Kidney tubule cell (primary cell): ENCODE measurements at regions not wholly inside any gene's neighbourhood (a gene's known extent, or its start where the extent isn't known, plus 50 kb on each side); places are given as distances from the start of the nearest gene placed in this dataset.
A peak's percentile ranks its signal among the peaks of the same experiment; 100 is the strongest.
"Not testable (repeated sequence)": the region's sequence is repeated elsewhere in the genome, so short reads cannot be mapped to it uniquely, and the experiment has no call there.

Experiments
- DNase-seq: peaks from one replicate; pipeline ENCODE4 v3.0.0-alpha.2; 2018; ENCODE audit warnings: low spot score

DNA sequence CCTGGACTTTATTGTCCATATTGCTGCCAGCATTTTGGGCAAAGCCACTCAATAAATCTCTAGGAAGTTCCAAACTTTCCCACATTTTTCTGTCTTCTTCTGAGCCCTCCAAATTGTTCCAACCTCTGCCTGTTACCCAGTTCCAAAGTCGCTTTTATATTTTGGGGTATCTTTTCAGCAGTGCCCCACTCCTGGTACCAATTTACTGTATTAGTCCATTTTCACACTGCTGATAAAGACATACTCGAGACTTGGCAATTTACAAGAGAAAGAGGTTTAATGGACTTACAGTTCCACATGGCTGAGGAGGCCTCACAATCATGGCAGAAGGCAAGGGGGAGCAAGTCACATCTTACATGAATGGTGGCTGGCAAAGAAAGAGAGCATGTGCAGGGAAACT, 53.4 kb downstream of the AHSP start:
- DNase-seq = not testable (repeated sequence)

DNA sequence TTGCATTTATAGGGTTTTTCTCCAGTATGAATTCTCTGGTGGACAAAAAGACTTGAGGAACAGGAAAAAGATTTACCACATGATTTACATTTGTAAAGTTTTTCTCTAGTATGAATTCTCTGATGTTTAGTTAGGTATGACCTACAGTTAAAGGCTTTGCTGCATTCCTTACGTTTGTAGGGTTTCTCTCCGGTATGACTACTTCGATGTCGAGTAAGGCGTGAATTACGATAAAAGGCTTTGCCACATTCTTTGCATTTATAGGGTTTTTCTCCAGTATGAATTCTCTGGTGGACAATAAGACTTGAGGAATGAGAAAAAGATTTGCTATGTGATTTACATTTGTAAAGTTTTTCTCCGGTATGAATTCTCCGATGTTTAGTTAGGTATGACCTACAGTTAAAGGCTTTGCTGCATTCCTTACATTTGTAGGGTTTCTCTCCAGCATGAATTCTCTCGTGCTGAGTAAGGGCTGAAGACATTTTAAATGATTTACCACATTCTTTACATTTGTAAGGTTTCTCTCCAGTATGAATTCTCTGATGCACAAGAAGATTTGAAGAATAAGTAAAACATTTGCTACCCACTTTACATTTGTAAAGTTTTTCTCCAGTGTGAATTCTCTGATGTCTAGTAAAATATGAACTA, 74.2 kb downstream of the AHSP start:
- not testable (repeated sequence) for DNase-seq

DNA sequence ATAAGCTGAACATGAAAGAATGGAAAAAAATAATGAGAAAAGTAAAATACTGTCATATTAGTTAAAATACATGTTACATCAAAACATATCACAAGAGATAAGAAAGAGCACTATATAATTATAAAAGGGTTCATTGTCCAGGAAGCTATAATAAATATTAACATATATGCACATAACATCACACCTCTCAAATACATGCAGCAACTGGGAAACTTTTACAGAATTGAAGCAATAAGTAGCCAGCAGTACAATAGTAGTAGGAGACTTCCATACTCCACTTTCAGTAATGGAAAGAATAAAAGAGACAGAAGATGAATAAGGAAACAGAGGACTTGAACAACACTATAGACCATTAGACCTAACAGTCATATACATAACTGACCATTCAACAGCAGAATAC, 90.4 kb downstream of the AHSP start:
- DNase-seq = no peak

DNA sequence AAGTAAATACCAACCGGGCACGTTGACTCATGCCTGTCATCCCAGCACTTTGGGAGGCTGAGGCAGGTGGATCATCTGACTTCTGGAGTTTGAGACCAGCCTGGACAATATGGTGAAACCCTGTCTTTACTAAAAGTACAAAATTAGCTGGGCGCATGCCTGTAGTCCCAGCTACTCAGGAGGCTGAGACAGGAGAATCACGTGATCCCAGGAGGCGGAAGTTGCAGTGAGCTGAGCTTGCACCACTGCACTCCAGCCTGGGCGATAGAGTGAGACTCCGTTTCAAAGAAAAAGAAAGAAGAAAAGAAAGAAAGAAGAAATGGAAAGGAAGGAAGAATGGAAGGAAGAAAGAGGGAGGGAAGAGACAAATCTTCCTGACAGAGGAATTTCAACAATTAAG, 108.7 kb downstream of the AHSP start:
- DNase-seq = no peak

DNA sequence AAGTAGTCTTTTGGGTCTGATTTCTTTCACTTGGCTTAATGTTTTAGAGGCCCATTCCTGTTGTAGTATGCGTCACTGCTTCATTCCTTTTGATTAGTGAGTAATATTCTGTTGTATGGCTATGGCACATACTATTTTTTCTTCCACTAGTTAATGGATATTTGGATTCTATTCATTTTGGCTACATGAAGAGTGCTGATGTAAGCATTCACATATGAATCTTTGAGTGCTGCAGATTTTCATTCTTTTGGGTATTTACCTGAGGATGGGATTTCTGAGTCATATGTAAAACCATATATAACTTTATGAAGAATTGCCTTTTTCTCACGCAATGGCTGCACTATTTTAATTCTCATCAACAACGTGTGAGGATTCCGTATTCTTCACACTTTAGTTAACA, 113.6 kb downstream of the AHSP start:
- DNase-seq = no peak

DNA sequence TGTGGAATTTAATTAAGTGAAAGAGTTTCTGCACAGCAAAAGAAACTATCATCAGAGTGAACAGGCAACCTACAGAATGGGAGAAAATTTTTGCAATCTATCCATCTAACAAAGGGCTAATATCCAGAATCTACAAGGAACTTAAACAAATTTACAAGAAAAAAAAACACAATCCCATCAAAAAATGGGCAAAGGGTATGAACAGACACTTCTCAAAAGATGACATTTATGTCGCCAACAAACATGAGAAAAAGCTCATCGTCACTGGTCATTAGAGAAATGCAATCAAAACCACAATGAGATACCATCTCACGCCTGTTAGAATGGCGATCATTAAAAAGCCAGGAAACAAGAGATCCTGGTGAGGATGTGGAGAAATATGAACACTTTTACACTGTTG, 128.0 kb downstream of the AHSP start:
- DNase-seq = not testable (repeated sequence)

DNA sequence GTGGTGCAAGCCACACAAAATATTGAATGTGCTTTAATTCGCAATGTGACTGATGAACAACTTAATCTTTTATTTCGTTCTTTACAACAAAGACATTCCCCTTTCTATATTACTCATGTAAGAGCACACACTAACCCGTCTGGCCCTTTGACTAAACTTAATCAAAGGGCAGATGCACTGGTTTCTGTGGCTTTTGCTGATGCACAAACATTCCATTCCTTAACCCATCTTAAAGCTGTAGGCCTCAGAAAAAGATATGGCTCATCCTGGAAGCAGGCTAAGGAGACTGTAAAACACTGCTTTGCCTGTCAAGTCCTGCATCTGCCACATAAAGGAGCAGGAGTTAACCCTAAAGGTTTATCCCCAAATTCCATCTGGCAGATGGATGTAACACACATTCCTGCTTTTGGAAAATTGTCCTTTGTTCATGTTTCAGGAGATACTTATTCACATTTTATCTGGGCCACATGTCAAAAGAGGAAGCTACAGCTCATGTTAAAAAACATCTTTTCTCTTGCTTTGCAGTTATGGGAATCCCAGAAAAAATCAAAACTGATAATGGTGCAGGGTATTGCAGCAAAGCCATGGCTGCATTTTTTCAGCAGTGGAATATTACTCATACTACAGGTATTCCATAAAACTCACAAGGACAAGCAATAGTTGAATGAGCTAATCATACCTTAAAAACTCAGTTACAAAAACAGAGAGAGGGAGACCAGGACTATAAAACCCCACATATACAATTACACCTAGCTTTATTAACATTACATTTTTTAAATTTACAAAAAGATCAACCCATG, 137.2 kb downstream of the AHSP start:
- peak; percentile 69 for DNase-seq

DNA sequence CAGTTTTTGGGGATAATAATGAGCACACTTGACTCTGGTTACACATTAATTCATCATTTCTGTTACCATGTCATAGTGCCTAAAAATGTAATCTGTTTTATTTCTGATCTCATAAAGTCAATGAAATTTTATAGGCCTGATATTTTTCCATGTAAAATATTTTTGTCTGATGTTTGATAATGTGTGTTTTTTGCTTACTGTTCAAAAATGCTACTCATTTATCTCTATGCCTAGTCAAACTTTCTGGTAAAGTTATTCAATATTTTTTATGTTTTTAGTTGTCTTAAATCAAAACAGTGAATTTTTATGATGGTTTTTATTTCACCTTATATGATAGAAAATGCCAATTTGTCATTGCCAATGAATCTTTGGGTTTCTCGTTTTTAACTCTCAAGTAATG, 147.0 kb downstream of the AHSP start:
- DNase-seq = no peak

DNA sequence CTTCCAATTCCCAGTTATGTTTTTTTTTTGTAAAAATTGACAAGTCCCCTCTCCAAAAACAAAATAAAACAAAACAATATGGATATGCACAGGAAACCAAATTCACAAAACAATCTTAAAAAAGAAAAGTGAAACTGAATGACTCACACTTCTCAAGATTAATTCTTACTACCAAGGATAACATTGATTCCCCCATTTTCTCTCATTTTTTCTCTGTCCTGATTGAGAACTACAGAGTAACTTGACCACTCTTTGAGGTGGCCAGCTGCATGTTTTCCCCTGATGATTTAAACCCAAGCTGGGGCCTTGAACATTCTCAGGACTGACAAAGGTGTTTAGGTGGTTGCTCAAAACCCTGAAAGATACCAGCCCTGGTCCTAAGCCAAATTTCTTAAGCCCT, 149.0 kb downstream of the AHSP start:
- no peak for DNase-seq

DNA sequence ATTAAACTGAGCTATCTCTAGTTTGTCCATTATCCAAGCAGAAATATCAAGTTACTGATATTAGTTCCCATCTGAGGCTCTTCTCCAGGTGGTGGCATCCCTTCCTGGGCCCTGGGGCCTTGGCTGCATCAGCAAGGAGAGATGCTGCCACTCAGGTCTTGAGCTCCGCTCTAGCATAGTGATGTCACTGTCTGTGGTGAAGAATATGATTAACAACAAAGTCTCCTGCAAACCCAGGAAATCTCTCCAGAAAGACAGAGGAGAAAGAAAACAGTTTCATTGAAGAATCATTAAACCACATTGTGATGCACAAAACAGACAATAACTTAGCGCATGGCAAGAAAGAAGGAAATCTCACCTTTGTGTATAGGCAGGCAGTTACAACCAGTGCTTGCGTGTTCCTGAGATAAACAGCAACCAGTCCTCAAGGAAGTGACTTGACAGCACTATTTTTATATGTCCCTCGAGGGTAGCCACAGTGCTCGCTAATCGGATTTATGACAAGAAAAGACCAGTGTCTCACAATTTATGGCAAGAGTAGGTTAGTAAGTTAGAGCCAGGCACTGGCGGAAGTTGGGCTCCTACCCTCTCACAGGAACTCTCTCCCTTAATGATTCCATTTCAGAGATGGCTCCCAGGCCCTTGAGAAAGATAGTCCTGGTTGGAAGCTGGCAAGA, 151.1 kb downstream of the AHSP start:
- no peak for DNase-seq

DNA sequence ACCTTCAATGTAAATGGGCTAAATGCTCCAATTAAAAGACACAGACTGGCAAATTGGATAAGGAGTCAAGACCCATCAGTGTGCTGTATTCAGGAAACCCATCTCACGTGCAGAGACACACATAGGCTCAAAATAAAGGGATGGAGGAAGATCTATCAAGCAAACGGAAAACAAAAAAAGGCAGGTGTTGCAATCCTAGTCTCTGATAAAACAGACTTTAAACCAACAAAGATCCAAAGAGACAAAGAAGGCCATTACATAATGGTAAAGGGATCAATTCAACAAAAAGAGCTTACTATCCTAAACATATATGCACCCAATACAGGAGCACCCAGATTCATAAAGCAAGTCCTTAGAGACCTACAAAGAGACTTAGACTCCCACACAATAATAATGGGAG, 161.6 kb downstream of the AHSP start:
- not testable (repeated sequence) for DNase-seq

DNA sequence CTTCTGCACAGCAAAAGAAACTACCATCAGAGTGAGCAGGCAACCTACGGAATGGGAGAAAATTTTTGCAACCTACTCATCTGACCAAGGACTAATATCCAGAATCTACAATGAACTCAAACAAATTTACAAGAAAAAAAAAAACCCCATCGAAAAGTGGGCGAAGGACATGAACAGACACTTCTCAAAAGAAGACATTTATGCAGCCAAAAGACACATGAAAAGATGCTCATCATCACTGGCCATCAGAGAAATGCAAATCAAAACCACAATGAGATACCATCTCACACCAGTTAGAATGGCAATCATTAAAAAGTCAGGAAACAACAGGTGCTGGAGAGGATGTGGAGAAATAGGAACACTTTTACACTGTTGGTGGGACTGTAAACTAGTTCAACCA, 164.6 kb downstream of the AHSP start:
- DNase-seq = not testable (repeated sequence)

DNA sequence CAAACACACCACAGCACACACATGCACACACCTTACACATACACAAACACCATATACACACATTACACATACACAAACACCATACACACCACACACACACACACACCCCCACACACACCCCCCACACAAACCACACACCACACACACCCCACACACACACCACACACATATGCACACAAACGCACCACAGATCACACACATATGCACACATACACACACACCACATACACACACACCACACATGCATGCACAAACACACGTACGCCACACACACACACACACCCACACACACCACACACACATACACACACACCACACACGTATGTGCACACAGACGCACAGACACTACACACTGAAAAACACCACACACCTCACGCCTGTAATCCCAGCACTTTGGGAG, 166.0 kb downstream of the AHSP start:
- no peak for DNase-seq

DNA sequence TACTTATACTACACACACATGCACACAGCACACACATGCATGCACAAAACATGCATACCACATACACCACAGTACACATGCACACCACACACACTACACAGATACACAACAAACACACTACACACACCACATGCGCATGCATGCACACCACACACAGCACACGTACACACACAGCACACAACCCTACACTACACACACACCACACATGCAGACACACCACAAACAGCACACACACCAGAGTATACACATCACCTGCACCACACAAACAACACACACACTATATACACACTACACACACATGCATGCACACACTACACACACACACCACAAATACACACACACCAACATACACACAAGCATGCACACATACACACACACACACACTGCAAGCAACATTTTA, 166.8 kb downstream of the AHSP start:
- DNase-seq = no peak

DNA sequence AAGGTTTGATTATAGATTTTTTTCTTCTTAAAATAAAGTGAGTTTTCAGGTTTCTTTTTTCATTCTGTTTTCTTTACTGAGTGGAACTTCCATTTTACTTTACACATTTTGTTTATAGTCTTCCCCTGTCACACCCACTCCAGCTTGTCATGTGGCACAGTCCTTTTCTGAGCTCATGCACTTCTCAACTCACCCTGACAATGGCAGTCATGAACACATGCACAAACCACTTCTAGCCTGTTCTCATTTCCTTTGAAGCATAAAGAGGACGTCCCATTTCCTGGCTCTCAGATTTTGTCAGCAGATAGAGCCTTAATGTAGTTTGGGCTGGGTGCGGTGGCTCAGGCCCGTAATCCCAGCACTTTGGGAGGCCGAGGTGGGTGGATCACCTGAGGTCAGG, 168.0 kb downstream of the AHSP start:
- DNase-seq = no peak

DNA sequence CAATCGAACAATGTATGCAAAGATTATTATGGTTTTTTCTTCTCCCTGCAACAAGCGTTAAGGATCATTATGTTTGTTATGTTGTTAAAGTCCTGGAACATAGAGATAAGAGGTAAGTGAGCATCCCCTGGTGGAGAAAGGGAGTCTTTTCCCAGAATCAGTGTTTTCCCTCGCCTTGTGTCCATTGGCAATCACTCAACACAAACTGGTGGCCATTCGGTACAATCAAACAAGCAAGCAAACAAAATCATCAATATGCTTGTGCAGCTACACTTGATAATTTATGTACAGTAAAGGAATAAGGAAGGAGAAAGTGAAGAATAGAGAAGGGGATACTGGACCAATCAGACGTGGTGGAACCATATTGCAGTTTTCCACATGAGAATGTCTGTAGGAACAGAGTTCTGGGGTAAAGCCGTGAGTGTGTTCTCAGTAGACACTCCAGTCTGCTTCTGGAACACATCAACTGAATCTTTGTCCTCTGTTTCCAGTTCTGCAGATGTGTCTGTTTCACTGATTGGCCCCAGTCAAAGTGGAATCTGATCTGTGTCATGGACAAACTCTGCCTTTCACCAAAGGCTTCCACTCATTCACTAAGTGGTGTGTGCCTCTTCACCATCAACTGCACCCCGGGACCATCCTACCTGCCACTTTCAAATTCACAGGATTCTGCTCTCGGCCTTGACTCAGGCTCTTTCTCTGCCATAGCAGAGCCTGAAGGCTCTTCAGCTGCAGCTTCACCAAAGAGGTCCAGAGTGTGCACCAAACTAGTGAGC, 169.5 kb downstream of the AHSP start:
- DNase-seq = peak; percentile 47

DNA sequence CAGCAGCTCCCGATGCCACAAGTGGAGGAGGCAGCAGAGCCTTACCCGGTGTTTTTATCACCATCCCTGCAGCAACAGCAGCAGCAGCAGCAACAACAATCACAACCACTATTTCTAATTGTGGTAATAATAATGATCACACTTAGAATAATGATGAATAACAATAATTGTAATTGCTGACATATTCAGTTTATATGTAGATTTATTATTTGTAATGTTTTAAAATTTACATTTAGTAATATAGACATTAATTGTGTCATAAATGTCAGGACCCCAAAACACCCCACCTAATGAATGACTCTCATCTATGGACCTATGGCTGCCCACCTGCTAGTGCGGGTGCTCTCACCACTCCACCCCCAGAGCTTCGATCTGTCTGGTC, 170.0 kb downstream of the AHSP start:
- DNase-seq = no peak

DNA sequence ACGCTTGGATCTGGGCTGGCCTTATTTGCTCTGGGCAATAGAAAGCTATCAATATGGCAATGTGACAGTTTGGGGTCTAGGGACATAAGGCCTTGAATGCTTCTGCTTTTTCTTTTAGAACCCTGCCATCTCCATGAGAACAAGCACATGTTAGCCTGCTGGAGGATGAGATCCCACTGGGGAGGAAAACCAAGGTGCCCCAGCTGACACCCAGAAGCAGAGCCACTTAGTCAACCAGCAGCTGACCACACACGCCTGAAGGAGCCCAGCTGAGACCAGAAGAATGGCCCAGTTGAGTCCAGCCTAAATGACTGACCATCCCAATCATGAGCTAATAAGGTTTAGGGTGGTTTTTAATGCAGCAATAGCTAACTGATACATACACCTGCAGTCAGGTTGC, 171.2 kb downstream of the AHSP start:
- DNase-seq = no peak

DNA sequence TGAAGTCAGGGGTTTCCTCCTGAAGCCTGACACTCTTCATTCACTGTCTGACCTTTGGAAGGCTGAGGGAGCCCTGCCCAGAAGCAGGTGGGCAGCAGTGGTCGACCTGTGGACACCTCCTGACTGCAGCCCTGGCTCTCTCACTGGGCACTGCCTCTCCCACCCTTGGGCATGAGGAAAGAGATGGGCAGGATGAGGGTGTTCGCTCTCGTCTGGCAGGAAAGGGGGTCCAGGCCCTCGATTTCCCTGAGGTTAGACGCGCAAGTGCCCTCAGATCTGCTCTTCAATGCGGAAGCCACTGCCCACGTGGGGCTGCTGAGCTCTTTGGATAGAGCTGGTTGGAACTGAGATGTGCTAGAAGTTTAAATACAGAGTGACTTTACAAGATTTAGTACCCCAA, 171.9 kb downstream of the AHSP start:
- DNase-seq = no peak

DNA sequence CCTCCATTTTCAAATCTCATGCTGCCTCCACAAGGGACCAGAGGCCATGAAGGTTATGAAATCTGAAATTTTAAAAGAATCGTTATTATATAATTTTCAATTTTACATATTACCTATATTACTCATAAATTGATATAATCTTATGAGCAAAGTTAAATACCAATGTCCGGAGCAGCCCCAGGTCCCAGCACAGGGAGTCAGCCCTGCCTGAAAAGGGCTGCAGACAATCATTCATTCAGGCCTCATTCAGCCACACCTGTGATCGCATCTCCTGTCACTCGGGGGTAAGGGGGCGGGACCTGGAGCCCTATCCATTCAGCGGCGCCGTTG, 172.5 kb downstream of the AHSP start:
- DNase-seq = no peak

DNA sequence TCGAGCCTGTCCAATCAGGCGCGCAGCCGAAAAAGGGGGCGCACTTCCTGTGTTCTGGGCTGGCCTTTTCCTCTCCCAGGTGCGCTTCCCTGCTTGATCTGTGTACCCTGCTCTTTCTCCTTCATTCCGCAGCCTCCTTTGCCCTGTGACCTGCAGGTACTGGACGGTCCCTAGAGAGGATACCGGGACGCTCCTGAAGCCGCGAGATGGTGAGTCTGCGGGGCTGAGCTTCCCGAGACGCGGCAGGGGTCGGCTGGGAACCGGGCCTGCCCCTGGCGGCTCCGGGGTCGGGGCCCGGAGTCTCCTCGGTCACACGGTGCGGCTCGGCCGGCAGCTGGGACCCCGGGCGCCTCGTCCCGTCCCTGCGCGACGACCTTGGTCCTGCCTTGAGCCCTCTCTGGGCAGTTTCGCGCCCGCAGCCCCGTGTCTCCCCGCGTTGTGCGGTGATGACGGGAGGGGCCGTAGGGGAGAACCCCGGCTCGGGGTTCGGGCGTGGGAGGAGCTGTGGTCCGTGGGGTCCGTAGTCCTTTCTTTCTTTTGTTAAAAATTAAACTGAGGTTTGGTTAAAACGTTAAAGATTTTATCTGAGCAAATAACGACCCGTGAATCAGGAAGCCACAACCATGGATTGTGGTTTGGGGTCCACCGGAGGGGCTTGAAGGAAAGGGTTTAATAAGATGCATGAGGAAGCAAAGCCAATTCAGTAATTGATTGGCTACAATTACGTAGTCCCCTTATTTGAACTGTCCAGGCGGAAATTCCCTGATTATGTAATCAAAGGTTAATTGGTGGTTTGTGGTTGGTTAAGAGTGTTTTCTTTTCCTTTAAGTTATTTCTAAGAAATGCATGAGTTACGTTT, 172.8 kb upstream of the ZNF267 start:
- peak; percentile 78 for DNase-seq

DNA sequence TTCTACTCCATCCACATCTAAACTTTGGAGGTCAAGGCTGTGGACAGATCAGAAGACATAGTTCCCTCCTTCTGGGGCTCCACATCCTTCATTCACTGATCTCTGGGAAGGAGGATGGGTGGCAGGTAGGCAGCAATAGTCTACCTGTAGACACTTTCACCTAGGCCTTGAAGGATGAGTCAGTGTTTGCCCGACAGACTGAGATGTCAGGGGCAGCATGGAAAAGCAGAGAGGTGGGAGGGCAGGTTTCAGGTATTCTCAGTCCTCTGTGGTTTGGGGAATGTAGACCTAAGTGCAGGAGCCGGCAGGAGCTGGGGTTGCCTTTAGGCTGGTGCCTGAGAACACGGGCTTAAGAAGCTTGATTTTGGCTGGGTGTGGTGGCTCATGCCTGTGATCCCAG, 171.9 kb upstream of the ZNF267 start:
- DNase-seq = peak; percentile 40
